H1 (cell line): ENCODE measurements at regions not wholly inside any gene's neighbourhood (a gene's known extent, or its start where the extent isn't known, plus 50 kb on each side); places are given as distances from the start of the nearest gene placed in this dataset.

ENCODE experiments used
- ASH2L ChIP-seq: fragments of 200-600, 300-600 bp; sonication (generic); IDR thresholded peaks from one replicate; pipeline ENCODE4 v1.7.1; 2017; ENCODE audit warnings: low read length
- EZH2 ChIP-seq: fragments of 200-600 bp; sonication (generic); IDR thresholded peaks from 2 replicates; pipeline ENCODE4 v1.7.1; 2012; ENCODE audit warnings: low read depth, mild to moderate bottlenecking, moderate library complexity, low read length, inconsistent platforms; ENCODE audit not compliant: severe bottlenecking
- KDM5A ChIP-seq: fragments of 200-600 bp; IDR thresholded peaks from 2 replicates; pipeline ENCODE4 v1.7.1; 2012; ENCODE audit warnings: mild to moderate bottlenecking, low read length, inconsistent platforms, mixed read lengths
- TAF1 ChIP-seq: IDR thresholded peaks from 2 replicates; pipeline ENCODE4 v1.6.1; 2011; ENCODE audit warnings: mild to moderate bottlenecking, low read depth, low read length

DNA sequence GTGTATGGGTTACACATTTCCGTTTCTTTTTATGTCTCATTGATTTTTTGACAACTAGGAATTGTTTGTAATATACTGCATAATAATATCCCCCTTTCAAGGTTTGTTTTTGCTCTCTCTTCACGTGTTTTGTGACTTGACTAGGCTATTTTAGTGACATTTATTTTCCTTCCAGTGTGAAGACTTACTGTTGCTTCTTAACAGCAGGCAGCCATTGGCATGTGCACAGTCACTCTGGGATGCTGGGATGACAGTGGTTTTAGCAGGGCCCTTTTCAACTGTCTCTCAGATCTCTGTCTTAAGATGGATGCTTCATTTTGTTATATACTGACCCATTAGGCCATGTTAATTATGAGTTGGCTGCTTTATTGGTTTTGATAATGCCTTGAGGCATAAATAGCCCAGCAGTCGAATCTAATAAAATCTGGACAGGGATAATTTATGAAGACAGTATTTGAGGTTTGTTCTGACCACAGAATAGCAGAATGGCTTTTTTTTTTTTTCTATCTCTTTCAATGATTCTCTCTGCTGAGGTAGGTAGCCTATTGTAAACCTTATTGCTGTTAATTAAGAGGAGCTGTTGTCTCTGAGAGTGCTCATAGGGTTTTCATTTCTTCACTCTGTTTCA is 536.0 kb downstream of the GABRG2 start (continued):
- TF ChIP-seq TAF1 (no peak), KDM5A (no peak), ASH2L (no peak), EZH2 (no peak)
